Keratinocyte (primary cell): ENCODE measurements at regions not wholly inside any gene's neighbourhood (a gene's known extent, or its start where the extent isn't known, plus 50 kb on each side); places are given as distances from the start of the nearest gene placed in this dataset.

ENCODE experiments used
- DNase-seq: peaks from one replicate; pipeline ENCODE4 v3.0.0-alpha.2; 2011; ENCODE audit warnings: low read depth, missing footprints, low spot score
- FAIRE-seq: peaks from 2 replicates; lab custom pipeline; 2011; peaks lifted over from hg19 to GRCh38; lab: Jason Lieb, UNC
- H2AFZ ChIP-seq: 2 replicates; pipeline ENCODE4 v1.6.0; 2012; ENCODE audit warnings: low read length, control low read depth, inconsistent platforms; ENCODE audit not compliant: control insufficient read depth
- H3K27ac ChIP-seq: 2 replicates; pipeline ENCODE4 v1.5.1; 2011; ENCODE audit warnings: low read length; ENCODE audit not compliant: control insufficient read depth, insufficient read depth
- H3K27me3 ChIP-seq: 3 replicates; pipeline ENCODE4 v1.6.0; 2011; ENCODE audit warnings: low read length; ENCODE audit not compliant: control insufficient read depth, insufficient read depth; ENCODE audit errors: extremely low read depth
- H3K36me3 ChIP-seq, 2 experiments: 2 replicates in 1 of 2; 3 replicates in 1 of 2; pipeline ENCODE4 v1.5.1; 2011; ENCODE audit warnings: low read length in 2 of 2, mild to moderate bottlenecking in 1 of 2; ENCODE audit not compliant: control insufficient read depth in 2 of 2, insufficient read depth in 2 of 2; ENCODE audit errors: extremely low read depth in 1 of 2
- H3K4me1 ChIP-seq: 3 replicates; pipeline ENCODE4 v1.5.1; 2011; ENCODE audit warnings: low read length; ENCODE audit not compliant: control insufficient read depth, insufficient read depth; ENCODE audit errors: extremely low read depth
- H3K4me2 ChIP-seq: 3 replicates; pipeline ENCODE4 v1.6.0; 2011; ENCODE audit warnings: low read depth, low read length; ENCODE audit not compliant: control insufficient read depth, insufficient read depth; ENCODE audit errors: extremely low read depth
- H3K4me3 ChIP-seq, 3 experiments: fragments of 200-600 bp in 1 of 3; sonication (generic) in 1 of 3; 2 replicates in 2 of 3; 3 replicates in 1 of 3; pipeline ENCODE4 v1.5.1; 2011 to 2016; ENCODE audit warnings: low read length in 3 of 3, mild to moderate bottlenecking in 3 of 3, control low read depth in 2 of 3, inconsistent platforms in 1 of 3, low read depth in 1 of 3, mixed read lengths in 1 of 3, mixed run types in 1 of 3, moderate library complexity in 1 of 3; ENCODE audit not compliant: control insufficient read depth in 2 of 3, insufficient read depth in 2 of 3; ENCODE audit errors: extremely low read depth in 1 of 3
- H3K79me2 ChIP-seq: 2 replicates; pipeline ENCODE4 v1.6.0; 2012; ENCODE audit warnings: low read length; ENCODE audit not compliant: control insufficient read depth, insufficient read depth
- H3K9ac ChIP-seq: 3 replicates; pipeline ENCODE4 v1.6.0; 2011; ENCODE audit warnings: low read length; ENCODE audit not compliant: control insufficient read depth, insufficient read depth; ENCODE audit errors: extremely low read depth
- H3K9me1 ChIP-seq: 3 replicates; pipeline ENCODE4 v1.6.0; 2011; ENCODE audit warnings: low read length; ENCODE audit not compliant: control insufficient read depth, insufficient read depth; ENCODE audit errors: extremely low read depth
- H3K9me3 ChIP-seq: 2 replicates; pipeline ENCODE4 v1.5.1; 2012; ENCODE audit warnings: low read depth, low read length; ENCODE audit not compliant: control insufficient read depth
- H4K20me1 ChIP-seq: 3 replicates; pipeline ENCODE4 v1.6.0; 2011; ENCODE audit warnings: low read length; ENCODE audit not compliant: control insufficient read depth, insufficient read depth; ENCODE audit errors: extremely low read depth
- EZH2 ChIP-seq: IDR thresholded peaks from one replicate; pipeline ENCODE4 v1.6.1; 2012; ENCODE audit warnings: inconsistent platforms, mild to moderate bottlenecking, low read length, moderate library complexity
- dilution Hi-C: fragments of 300-500 bp; cut with MboI; formaldehyde crosslinking; loops from one replicate; pipeline ENCODE4 v1.7.0; 2020; ENCODE audit warnings: low sequenced_read_pairs; ENCODE audit not compliant: extremely low pct_ligation_motif_present
- TF ChIP-seq, protein P1 (sequence below), 3 experiments: IDR thresholded peaks in 1 of 3; conservative IDR thresholded peaks in 1 of 3; optimal IDR thresholded peaks in 1 of 3; 2 replicates in 2 of 3; 3 replicates in 1 of 3; pipeline versions ENCODE3 to v1.5.1; 2011; ENCODE audit warnings: low read length in 3 of 3, mild to moderate bottlenecking in 3 of 3, moderate library complexity in 2 of 3, control low read depth in 1 of 3, inconsistent platforms in 1 of 3; ENCODE audit not compliant: insufficient read depth in 2 of 3; ENCODE audit errors: extremely low read depth in 1 of 3

DNA sequence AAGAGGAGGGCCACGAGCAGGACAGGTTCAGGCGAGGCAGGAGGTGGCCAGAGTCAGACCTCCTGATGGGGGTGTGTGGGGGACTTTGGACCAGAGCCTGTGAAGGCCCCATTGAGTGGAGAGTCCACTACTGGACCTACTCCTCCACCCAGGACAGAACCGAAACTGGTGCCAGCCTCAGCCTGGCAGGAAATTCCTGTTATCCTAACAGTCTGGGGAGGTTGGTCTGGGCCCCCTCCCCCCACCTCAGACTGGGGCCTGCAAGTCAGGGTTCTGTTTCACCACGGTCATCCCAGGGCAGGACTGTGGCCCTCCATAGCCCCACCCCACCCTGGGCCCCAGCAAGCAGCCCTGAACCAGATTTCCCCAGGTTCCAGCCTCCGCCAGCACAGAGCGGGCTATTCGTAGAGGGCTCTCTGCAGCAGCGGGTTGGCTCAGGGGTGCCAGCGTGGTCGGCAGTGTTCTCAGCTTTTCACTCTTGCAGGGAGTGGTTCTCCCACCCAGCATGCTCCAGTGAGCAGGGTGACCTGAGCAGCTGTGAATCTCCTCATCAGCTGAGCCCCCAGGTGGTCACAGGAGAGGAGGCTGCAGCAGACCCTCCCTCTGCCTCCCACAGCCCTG lies 217.3 kb downstream of the TBC1D2B start:
- no peaks in the 10 kb centered on the region for H3K9me3 ChIP-seq
- DNase-seq: no peak
- H3K79me2 ChIP-seq: no peaks in the 10 kb centered on the region
- no peaks in the 10 kb centered on the region for H3K36me3 ChIP-seq
- H3K27me3 ChIP-seq: peaks cover 13% of the 10 kb centered on the region
- no peak for FAIRE-seq
- no peaks in the 10 kb centered on the region for H3K9me1 ChIP-seq
- dilution Hi-C loops: no loop called here
- H3K4me1 ChIP-seq: no peaks in the 10 kb centered on the region
- H2AFZ ChIP-seq: no peak overlapping the region
- H3K27ac ChIP-seq: no peak overlapping the region
- no peak overlapping the region for H3K4me2 ChIP-seq
- H3K9ac ChIP-seq: no peak overlapping the region
- TF ChIP-seq, protein P1, sequence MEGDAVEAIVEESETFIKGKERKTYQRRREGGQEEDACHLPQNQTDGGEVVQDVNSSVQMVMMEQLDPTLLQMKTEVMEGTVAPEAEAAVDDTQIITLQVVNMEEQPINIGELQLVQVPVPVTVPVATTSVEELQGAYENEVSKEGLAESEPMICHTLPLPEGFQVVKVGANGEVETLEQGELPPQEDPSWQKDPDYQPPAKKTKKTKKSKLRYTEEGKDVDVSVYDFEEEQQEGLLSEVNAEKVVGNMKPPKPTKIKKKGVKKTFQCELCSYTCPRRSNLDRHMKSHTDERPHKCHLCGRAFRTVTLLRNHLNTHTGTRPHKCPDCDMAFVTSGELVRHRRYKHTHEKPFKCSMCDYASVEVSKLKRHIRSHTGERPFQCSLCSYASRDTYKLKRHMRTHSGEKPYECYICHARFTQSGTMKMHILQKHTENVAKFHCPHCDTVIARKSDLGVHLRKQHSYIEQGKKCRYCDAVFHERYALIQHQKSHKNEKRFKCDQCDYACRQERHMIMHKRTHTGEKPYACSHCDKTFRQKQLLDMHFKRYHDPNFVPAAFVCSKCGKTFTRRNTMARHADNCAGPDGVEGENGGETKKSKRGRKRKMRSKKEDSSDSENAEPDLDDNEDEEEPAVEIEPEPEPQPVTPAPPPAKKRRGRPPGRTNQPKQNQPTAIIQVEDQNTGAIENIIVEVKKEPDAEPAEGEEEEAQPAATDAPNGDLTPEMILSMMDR (optimal IDR thresholded peaks at IDR 0.05 in 1 of 3, IDR thresholded peaks at IDR 0.05 in 1 of 3, conservative IDR thresholded peaks at IDR 0.05 in 1 of 3; ENCODE audit: extremely low read depth in 1 of 3, insufficient read depth in 2 of 3, low read length in 3 of 3): no peak
- TF ChIP-seq EZH2: no peak
- H3K4me3 ChIP-seq: no peak overlapping the region
- H4K20me1 ChIP-seq: no peaks in the 10 kb centered on the region

- dilution Hi-C loops: no loop called here
- no peak overlapping the region for H3K9ac ChIP-seq
- H3K4me3 ChIP-seq: no peak overlapping the region
- H3K4me2 ChIP-seq: no peak overlapping the region
- no peak overlapping the region for H3K27ac ChIP-seq
- no peaks in the 10 kb centered on the region for H3K9me3 ChIP-seq
- DNase-seq (no peak), FAIRE-seq (no peak)
- TF ChIP-seq EZH2: no peak
- TF ChIP-seq, protein P1 (optimal IDR thresholded peaks at IDR 0.05 in 1 of 3, IDR thresholded peaks at IDR 0.05 in 1 of 3, conservative IDR thresholded peaks at IDR 0.05 in 1 of 3; ENCODE audit: extremely low read depth in 1 of 3, insufficient read depth in 2 of 3, low read length in 3 of 3): no peak
- H4K20me1 ChIP-seq: no peaks in the 10 kb centered on the region
- no peak overlapping the region for H2AFZ ChIP-seq
- no peaks in the 10 kb centered on the region for H3K36me3 ChIP-seq
- peaks cover 18% of the 10 kb centered on the region for H3K27me3 ChIP-seq
- no peaks in the 10 kb centered on the region for H3K4me1 ChIP-seq
- H3K9me1 ChIP-seq: no peaks in the 10 kb centered on the region
- no peaks in the 10 kb centered on the region for H3K79me2 ChIP-seq
Observed at GRCh38 chr15:77859491-77860060, 217.9 kb downstream of the TBC1D2B start.
